ENCODE measurements at regions not wholly inside any gene's neighbourhood (a gene's known extent, or its start where the extent isn't known, plus 50 kb on each side); places are given as distances from the start of the nearest gene placed in this dataset.

DNA sequence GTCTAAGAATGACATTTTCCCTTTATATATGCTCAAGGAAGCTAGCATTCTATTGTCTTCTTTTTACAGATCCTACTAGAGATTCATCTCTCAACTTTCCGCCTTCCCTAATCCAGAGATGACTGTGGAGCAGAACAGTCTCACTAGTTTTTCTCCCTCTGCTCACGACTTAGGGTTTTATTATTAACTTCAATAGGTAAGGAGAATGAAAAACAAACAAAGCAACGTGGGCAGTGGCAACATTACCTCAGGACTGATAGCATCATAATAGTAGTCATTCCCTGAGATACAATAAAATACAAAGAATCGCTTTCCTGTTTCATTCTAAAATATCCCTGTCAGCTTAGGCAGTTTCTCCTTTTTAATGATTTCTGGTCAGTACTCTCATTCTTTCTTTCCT lies 154.3 kb upstream of the PLAAT1 start:
- no peak overlapping the region for H3K4me3 ChIP-seq (ENCODE audit: low read depth, low read length)
- TF ChIP-seq, protein P1, sequence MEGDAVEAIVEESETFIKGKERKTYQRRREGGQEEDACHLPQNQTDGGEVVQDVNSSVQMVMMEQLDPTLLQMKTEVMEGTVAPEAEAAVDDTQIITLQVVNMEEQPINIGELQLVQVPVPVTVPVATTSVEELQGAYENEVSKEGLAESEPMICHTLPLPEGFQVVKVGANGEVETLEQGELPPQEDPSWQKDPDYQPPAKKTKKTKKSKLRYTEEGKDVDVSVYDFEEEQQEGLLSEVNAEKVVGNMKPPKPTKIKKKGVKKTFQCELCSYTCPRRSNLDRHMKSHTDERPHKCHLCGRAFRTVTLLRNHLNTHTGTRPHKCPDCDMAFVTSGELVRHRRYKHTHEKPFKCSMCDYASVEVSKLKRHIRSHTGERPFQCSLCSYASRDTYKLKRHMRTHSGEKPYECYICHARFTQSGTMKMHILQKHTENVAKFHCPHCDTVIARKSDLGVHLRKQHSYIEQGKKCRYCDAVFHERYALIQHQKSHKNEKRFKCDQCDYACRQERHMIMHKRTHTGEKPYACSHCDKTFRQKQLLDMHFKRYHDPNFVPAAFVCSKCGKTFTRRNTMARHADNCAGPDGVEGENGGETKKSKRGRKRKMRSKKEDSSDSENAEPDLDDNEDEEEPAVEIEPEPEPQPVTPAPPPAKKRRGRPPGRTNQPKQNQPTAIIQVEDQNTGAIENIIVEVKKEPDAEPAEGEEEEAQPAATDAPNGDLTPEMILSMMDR (IDR thresholded peaks at IDR 0.05; ENCODE audit: low read depth, low read length): no peak

DNA sequence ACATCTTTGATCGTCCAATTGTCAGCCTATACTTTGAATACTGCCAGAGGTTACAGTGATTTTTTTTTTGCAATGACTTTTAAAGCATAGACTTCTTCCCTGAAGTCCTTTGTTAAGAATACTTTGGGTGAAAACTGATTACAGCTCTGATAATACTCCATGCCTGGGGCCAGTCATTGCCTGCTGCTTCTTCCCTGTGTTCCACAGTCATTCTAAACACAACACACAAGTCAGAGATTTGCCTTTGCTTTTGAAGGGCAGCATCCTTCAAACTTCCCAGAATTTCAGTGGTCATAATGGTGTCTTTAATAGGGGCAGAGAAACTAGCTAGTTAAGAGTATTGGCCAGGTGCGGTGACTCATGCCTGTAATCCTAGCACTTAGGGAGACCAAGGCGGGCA lies 153.7 kb upstream of the PLAAT1 start:
- no peak overlapping the region for H3K4me3 ChIP-seq (ENCODE audit: low read depth, low read length)
- TF ChIP-seq, protein P1 (IDR thresholded peaks at IDR 0.05; ENCODE audit: low read depth, low read length): no peak

DNA sequence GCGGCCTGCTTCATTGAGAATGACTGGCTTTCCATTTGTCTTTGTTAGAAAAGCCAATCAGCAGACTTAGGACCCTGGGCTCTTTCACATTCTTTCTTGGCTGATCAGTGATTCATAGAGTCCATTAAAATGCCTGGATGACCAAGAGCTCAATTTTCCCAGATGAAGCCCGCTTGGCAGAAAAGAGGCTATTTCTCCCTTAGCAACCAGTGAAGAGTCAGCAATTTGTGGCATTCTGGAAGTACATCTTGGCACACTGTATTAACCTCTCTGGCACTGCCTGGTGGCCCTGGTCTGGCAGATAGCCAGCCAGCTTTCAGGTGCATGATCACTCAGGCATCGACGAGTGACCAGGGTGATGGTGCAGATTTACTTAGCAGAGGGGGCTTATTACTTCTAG lies 145.7 kb upstream of the PLAAT1 start:
- H3K4me3 ChIP-seq (ENCODE audit: low read depth, low read length): no peak overlapping the region
- TF ChIP-seq, protein P1 (IDR thresholded peaks at IDR 0.05; ENCODE audit: low read depth, low read length): no peak

DNA sequence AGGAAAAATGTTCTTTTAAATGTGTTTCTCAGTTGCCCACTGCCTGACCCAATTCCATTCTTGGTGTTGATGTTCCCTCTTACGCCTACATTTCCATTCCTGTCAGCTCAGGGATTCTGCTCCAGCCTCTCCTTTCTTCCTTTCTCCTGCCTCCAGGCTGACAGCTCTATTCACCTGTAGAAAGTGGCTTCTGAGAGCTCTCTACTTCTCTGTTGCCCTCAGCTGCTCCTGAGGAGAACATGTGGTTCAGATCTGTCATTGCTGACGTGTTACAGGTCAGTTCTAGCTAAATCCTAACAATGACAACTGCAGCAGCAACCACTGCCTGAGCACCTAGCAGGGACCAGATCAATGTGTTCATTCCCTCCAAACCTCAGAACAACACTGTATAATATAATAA lies 144.9 kb upstream of the PLAAT1 start:
- no peak overlapping the region for H3K4me3 ChIP-seq (ENCODE audit: low read depth, low read length)
- TF ChIP-seq, protein P1 (IDR thresholded peaks at IDR 0.05; ENCODE audit: low read depth, low read length): no peak

DNA sequence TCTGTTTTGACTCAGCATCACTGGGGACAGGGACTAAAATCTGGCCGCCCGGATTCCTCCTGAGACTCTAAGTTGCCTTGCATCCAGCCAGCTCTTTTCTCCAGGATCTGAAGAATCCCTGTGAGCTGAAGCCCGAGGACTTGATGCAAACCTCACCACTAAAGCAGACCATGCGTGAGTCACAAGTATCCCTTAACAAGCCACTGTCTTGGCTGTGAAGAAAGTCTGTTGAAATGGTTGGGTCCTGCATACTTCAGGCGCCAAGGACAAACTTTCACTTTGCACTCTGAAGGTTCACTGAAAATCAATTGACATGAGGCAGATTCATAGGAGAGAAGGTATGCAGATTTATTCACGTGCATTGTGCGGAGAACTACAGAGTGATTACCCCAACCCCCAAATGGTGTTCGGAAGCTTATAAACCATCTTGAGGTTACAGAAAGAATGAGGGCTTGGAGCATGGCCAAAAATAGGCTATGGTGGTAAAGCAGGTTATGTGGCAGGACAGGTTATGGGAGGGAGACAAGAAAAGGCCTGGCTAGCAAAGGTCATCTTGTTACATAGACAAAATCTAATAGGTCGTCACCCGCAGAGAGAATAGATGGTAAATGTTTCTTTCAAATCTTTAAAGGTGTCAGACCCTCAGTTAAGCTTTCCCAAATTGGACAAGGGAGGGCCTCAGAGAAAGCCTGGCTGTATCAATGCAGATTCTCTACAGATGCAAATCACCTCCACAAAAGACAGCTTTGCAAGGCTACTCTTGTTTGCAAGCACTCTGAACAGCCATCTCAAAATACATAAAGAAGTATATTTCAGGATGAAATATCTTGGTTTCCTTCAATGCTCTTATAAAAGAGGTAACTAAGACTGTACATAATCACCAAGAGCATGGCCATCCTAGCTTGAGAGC lies 126.3 kb upstream of the PLAAT1 start:
- TF ChIP-seq, protein P1 (IDR thresholded peaks at IDR 0.05; ENCODE audit: low read depth, low read length): no peak
- no peak overlapping the region for H3K4me3 ChIP-seq (ENCODE audit: low read depth, low read length)

DNA sequence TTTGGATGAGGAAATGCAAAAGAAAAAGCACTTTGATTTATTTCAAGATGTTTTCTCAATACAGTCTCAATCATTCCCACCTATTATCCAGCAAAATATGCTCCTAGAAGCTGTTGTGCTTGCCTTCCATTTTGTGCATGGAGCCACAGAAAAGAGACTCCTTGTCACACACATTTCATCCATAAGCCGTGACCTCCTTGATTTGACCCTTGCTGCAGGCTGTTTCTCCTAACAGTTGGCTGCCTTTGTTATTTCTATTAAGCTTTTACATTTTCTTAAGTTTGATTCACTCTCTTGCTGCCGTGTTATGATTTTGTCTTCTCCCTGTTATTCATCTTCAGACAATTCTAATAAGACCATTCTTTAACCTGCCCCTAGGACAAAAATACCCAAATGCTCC lies 124.2 kb upstream of the PLAAT1 start:
- H3K4me3 ChIP-seq (ENCODE audit: low read depth, low read length): no peak overlapping the region
- TF ChIP-seq, protein P1 (IDR thresholded peaks at IDR 0.05; ENCODE audit: low read depth, low read length): no peak

DNA sequence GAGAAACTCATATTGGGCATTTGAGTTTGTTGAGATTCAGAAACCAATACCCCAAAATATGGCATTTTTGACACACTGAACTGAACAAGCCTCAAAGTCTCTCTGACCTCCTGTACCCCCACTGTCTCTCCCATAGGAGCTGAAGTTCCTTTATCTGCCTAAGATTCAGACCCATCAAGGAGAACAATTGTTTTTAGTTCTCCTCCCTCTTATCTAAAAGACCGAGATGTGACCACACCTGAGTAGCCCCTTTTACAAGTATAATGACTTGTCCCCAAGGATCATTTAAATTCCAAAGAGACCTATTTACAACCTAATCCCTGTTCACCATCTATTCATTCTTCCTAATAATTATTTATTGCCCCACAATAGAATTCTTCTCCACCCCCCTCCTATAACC lies 122.1 kb upstream of the PLAAT1 start:
- no peak overlapping the region for H3K4me3 ChIP-seq (ENCODE audit: low read depth, low read length)
- TF ChIP-seq, protein P1 (IDR thresholded peaks at IDR 0.05; ENCODE audit: low read depth, low read length): no peak

All from WI38 (cell line).